ENCODE measurements at regions not wholly inside any gene's neighbourhood (a gene's known extent, or its start where the extent isn't known, plus 50 kb on each side); places are given as distances from the start of the nearest gene placed in this dataset.

GRCh38 chr7:110387689-110388088 lies 703.2 kb upstream of the LRRN3 start:
- TF ChIP-seq CTCF (IDR thresholded peaks at IDR 0.05) (no peak), EZH2 (IDR thresholded peaks at IDR 0.05) (no peak)

All from neural progenitor cell (in vitro differentiated cells).